RWPE2 (cell line): ENCODE measurements at regions not wholly inside any gene's neighbourhood (a gene's known extent, or its start where the extent isn't known, plus 50 kb on each side); places are given as distances from the start of the nearest gene placed in this dataset.

Experiments
- ATAC-seq: fragments of 200-7000 bp; cut with Tn5 transposase; 3 replicates; pipeline ENCODE4 v1.9.1; 2021; ENCODE audit warnings: low read depth
- DNase-seq: peaks from one replicate; pipeline ENCODE4 v3.0.0-alpha.2; 2020; ENCODE audit warnings: low spot score
- H3K27ac ChIP-seq: fragments of 450-650 bp; 2 replicates; pipeline ENCODE4 v1.5.1; 2017; ENCODE audit warnings: mild to moderate bottlenecking; ENCODE audit not compliant: poor library complexity, severe bottlenecking
- H3K27me3 ChIP-seq: fragments of 250-450 bp; sonication (Bioruptor Pico); 2 replicates; pipeline ENCODE4 v1.5.1; 2021; ENCODE audit warnings: mild to moderate bottlenecking, moderate library complexity; ENCODE audit not compliant: insufficient read depth, poor library complexity, severe bottlenecking
- H3K36me3 ChIP-seq: fragments of 250-450 bp; sonication (Bioruptor Pico); 2 replicates; pipeline ENCODE4 v1.5.1; 2020; ENCODE audit warnings: low read depth, mild to moderate bottlenecking, moderate library complexity
- H3K4me1 ChIP-seq: fragments of 250-450 bp; sonication (Bioruptor Pico); 2 replicates; pipeline ENCODE4 v1.5.1; 2021; ENCODE audit warnings: mild to moderate bottlenecking, moderate library complexity; ENCODE audit not compliant: insufficient read depth, poor library complexity, severe bottlenecking
- H3K4me3 ChIP-seq: fragments of 250-450 bp; sonication (Bioruptor Pico); 2 replicates; pipeline ENCODE4 v1.5.1; 2021; ENCODE audit warnings: mild to moderate bottlenecking, moderate library complexity; ENCODE audit not compliant: severe bottlenecking
- H3K9me3 ChIP-seq: fragments of 250-450 bp; sonication (Bioruptor Pico); 2 replicates; pipeline ENCODE4 v1.5.1; 2021; ENCODE audit warnings: mild to moderate bottlenecking, moderate library complexity; ENCODE audit not compliant: severe bottlenecking
- CTCF ChIP-seq: fragments of 450-650 bp; IDR thresholded peaks from one replicate; pipeline ENCODE4 v1.5.1; 2017; ENCODE audit warnings: mild to moderate bottlenecking, moderate library complexity; ENCODE audit not compliant: poor library complexity, severe bottlenecking

- ATAC-seq (no peak), DNase-seq (no peak)
- H3K4me3 ChIP-seq, result no peak overlapping the region
- no peaks in the 10 kb centered on the region for H3K27me3 ChIP-seq
- H3K4me1 ChIP-seq, result peaks cover 6% of the 10 kb centered on the region
- H3K36me3 ChIP-seq, result no peaks in the 10 kb centered on the region
- no peaks in the 10 kb centered on the region for H3K9me3 ChIP-seq
- H3K27ac ChIP-seq, result no peak overlapping the region
- no peak for TF ChIP-seq CTCF
Observed at GRCh38 chr14:53609009-53609408, 347.6 kb downstream of the BMP4 start.

GRCh38 chr14:53608369-53608768 lies 348.3 kb downstream of the BMP4 start:
- peaks cover 6% of the 10 kb centered on the region for H3K4me1 ChIP-seq
- H3K36me3 ChIP-seq, result no peaks in the 10 kb centered on the region
- peak; percentile 70 for DNase-seq
- no peaks in the 10 kb centered on the region for H3K27me3 ChIP-seq
- H3K4me3 ChIP-seq, result no peak overlapping the region
- peak; percentile 97 for ATAC-seq
- no peak for TF ChIP-seq CTCF
- no peaks in the 10 kb centered on the region for H3K9me3 ChIP-seq
- no peak overlapping the region for H3K27ac ChIP-seq

- Histone ChIP-seq H3K27me3 (no peaks in the 10 kb centered on the region), H3K36me3 (no peaks in the 10 kb centered on the region), H3K4me3 (no peak overlapping the region), H3K4me1 (peaks cover 6% of the 10 kb centered on the region), H3K27ac (no peak overlapping the region), H3K9me3 (no peaks in the 10 kb centered on the region)
- ATAC-seq, result no peak
- no peak for TF ChIP-seq CTCF
- DNase-seq, result no peak
Observed at GRCh38 chr14:53606203-53606602, 350.4 kb downstream of the BMP4 start.

GRCh38 chr14:53605562-53605961 lies 351.1 kb downstream of the BMP4 start:
- DNase-seq (no peak), ATAC-seq (no peak)
- TF ChIP-seq CTCF, result no peak
- no peaks in the 10 kb centered on the region for H3K36me3 ChIP-seq
- peaks cover 6% of the 10 kb centered on the region for H3K4me1 ChIP-seq
- H3K9me3 ChIP-seq, result no peaks in the 10 kb centered on the region
- H3K4me3 ChIP-seq, result no peak overlapping the region
- H3K27me3 ChIP-seq, result peaks cover 4% of the 10 kb centered on the region
- H3K27ac ChIP-seq, result no peak overlapping the region

DNA sequence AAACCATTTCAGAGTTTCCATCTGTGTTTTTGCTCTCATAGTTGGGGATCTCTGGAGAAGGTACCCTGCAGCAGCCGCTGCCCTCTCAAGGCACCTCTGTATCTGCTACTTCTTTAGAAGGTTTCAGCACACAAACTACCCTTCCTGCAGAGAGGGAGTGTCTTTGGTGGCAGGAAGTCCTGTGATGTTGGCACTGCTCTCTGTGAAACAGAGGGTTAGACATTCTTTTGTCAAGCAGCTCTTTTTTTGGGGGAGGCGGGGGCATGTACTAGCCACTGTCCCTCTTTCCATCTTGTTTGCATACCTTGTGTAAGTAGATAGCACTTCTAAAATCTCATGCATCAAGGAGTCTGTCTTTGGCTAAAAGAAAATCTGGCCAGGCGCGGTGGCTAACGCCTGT lies 352.6 kb downstream of the BMP4 start:
- H3K36me3 ChIP-seq, result no peaks in the 10 kb centered on the region
- no peak overlapping the region for H3K27ac ChIP-seq
- no peak overlapping the region for H3K4me3 ChIP-seq
- H3K9me3 ChIP-seq, result no peaks in the 10 kb centered on the region
- DNase-seq (no peak), ATAC-seq (no peak)
- no peak for TF ChIP-seq CTCF
- H3K27me3 ChIP-seq, result peaks cover 5% of the 10 kb centered on the region
- peaks cover 6% of the 10 kb centered on the region for H3K4me1 ChIP-seq
